IMR-90 (cell line): ENCODE measurements at regions not wholly inside any gene's neighbourhood (a gene's known extent, or its start where the extent isn't known, plus 50 kb on each side); places are given as distances from the start of the nearest gene placed in this dataset.

Experiments used
- ATAC-seq: fragments of 200-7000 bp; cut with Tn5 transposase; 2 replicates; pipeline ENCODE4 v1.9.1; 2020; ENCODE audit warnings: low read depth, mild to moderate bottlenecking, moderate library complexity
- BruUV-seq: library from RNA; stranded (reverse); fragments of 400-500 nt; replicated peaks from 2 replicates; lab custom pipeline; 2021; lab: Mats Ljungman, UMichigan
- CTCF ChIA-PET: fragments of 300-600 bp; formaldehyde crosslinking; extraction: SDS; loops from one replicate; lab custom pipeline; 2021; ENCODE audit warnings: antibody characterized with exemption; lab: Yijun Ruan, JAX
- POLR2A ChIA-PET: fragments of 300-600 bp; sonication (Branson Sonifier 250); formaldehyde crosslinking; loops from one replicate; lab custom pipeline; 2022; ENCODE audit warnings: antibody characterized with exemption; ENCODE audit not compliant: unreplicated experiment; lab: Charles Lee
- DNase-seq: peaks from one replicate; pipeline ENCODE4 v3.0.0; 2013
- H2AFZ ChIP-seq: replicated peaks from 2 replicates; pipeline ENCODE3; 2013; ENCODE audit warnings: low read length, mild to moderate bottlenecking; ENCODE audit not compliant: poor library complexity
- H2AK5ac ChIP-seq: 2 replicates; pipeline ENCODE4 v1.6.1; 2013; ENCODE audit warnings: low read depth, low read length, inconsistent platforms
- H2AK9ac ChIP-seq: replicated peaks from 2 replicates; pipeline ENCODE3; 2013; ENCODE audit warnings: mild to moderate bottlenecking, low read depth, low read length, moderate library complexity; ENCODE audit not compliant: poor library complexity
- H2BK120ac ChIP-seq: 2 replicates; pipeline ENCODE4 v1.6.1; 2013; ENCODE audit warnings: low read depth, low read length, inconsistent platforms
- H2BK15ac ChIP-seq: 3 replicates; pipeline ENCODE4 v1.6.1; 2013; ENCODE audit warnings: low read depth, low read length, inconsistent platforms
- H2BK20ac ChIP-seq: 2 replicates; pipeline ENCODE4 v1.6.1; 2013; ENCODE audit warnings: low read depth, mild to moderate bottlenecking, inconsistent platforms, low read length, moderate library complexity
- H2BK5ac ChIP-seq: 2 replicates; pipeline ENCODE4 v1.6.1; 2013; ENCODE audit warnings: mild to moderate bottlenecking, low read depth, low read length, inconsistent platforms; ENCODE audit not compliant: poor library complexity, severe bottlenecking
- H3K14ac ChIP-seq: replicated peaks from 2 replicates; pipeline ENCODE4 v1.6.1; 2013; ENCODE audit warnings: low read depth, low read length, inconsistent platforms
- H3K18ac ChIP-seq: 2 replicates; pipeline ENCODE4 v1.6.1; 2013; ENCODE audit warnings: low read depth, low read length, control low read depth
- H3K23ac ChIP-seq: 2 replicates; pipeline ENCODE4 v1.6.1; 2013; ENCODE audit warnings: low read depth, low read length, inconsistent platforms
- H3K27ac ChIP-seq: 2 replicates; pipeline ENCODE4 v1.5.1; 2013; ENCODE audit warnings: mild to moderate bottlenecking, control low read depth, low read length; ENCODE audit not compliant: insufficient read depth
- H3K27me3 ChIP-seq: 2 replicates; pipeline ENCODE4 v1.6.1; 2013; ENCODE audit warnings: low read length; ENCODE audit not compliant: control insufficient read depth, insufficient read depth
- H3K36me3 ChIP-seq: 2 replicates; pipeline ENCODE4 v1.6.1; 2013; ENCODE audit warnings: low read length, mixed read lengths; ENCODE audit not compliant: control insufficient read depth, insufficient read depth
- H3K4ac ChIP-seq: 2 replicates; pipeline ENCODE4 v1.6.1; 2013; ENCODE audit warnings: low read depth, low read length, inconsistent platforms
- H3K4me1 ChIP-seq: 2 replicates; pipeline ENCODE4 v1.6.1; 2013; ENCODE audit warnings: low read length, mixed read lengths; ENCODE audit not compliant: control insufficient read depth, insufficient read depth
- H3K4me2 ChIP-seq: 2 replicates; pipeline ENCODE4 v1.6.1; 2013; ENCODE audit warnings: low read depth, mild to moderate bottlenecking, control low read depth, low read length, moderate library complexity
- H3K4me3 ChIP-seq: 2 replicates; pipeline ENCODE4 v1.5.1; 2013; ENCODE audit warnings: low read depth, mild to moderate bottlenecking, control low read depth, low read length, moderate library complexity; ENCODE audit not compliant: insufficient read depth
- H3K56ac ChIP-seq: 2 replicates; pipeline ENCODE4 v1.6.1; 2013; ENCODE audit warnings: low read length, inconsistent platforms; ENCODE audit not compliant: insufficient read depth; ENCODE audit errors: extremely low read depth
- H3K79me1 ChIP-seq, 2 experiments: 2 replicates each; pipeline ENCODE4 v1.6.1; 2013; ENCODE audit warnings: low read length in 2 of 2, inconsistent platforms in 1 of 2, low read depth in 1 of 2
- H3K9ac ChIP-seq: 2 replicates; pipeline ENCODE4 v1.6.1; 2013; ENCODE audit warnings: low read depth, low read length, control low read depth
- H3K9me1 ChIP-seq: 2 replicates; pipeline ENCODE4 v1.6.1; 2013; ENCODE audit warnings: low read length, inconsistent platforms; ENCODE audit not compliant: insufficient read depth
- H3K9me3 ChIP-seq: 2 replicates; pipeline ENCODE4 v1.6.1; 2013; ENCODE audit warnings: low read length; ENCODE audit not compliant: control insufficient read depth, insufficient read depth
- H4K20me1 ChIP-seq: 2 replicates; pipeline ENCODE4 v1.6.1; 2013; ENCODE audit warnings: low read length, inconsistent platforms; ENCODE audit not compliant: insufficient read depth
- H4K5ac ChIP-seq: 2 replicates; pipeline ENCODE4 v1.6.1; 2013; ENCODE audit warnings: mild to moderate bottlenecking, low read depth, low read length, control low read depth
- H4K8ac ChIP-seq, 2 experiments: 2 replicates each; pipeline ENCODE4 v1.6.1; 2013; ENCODE audit warnings: low read depth in 2 of 2, low read length in 2 of 2, control low read depth in 1 of 2, inconsistent platforms in 1 of 2
- H4K91ac ChIP-seq: 2 replicates; pipeline ENCODE4 v1.6.1; 2013; ENCODE audit warnings: low read depth, low read length, inconsistent platforms; ENCODE audit not compliant: insufficient read depth
- CHD1 ChIP-seq: IDR thresholded peaks from 2 replicates; pipeline ENCODE4 v1.6.1; 2012; ENCODE audit warnings: low read depth, low read length, improper control_type of control experiment
- MXI1 ChIP-seq: IDR thresholded peaks from 2 replicates; pipeline ENCODE4 v1.6.1; 2012; ENCODE audit warnings: low read depth, mild to moderate bottlenecking, low read length, moderate library complexity, borderline replicate concordance
- SMC3 ChIP-seq: fragments of 150-350 bp; IDR thresholded peaks from 2 replicates; pipeline ENCODE4 v1.6.1; 2016; ENCODE audit warnings: low read depth, mild to moderate bottlenecking, antibody characterized with exemption, low read length, moderate library complexity
- WGBS, 2 experiments: methylation state at CpG; one replicate each; pipeline versions ENCODE4 v1.1.5 to v1.1.7; 2013; ENCODE audit warnings: missing lambda C conversion rate in 2 of 2; ENCODE audit not compliant: insufficient read length in 1 of 2; ENCODE audit errors: extremely low coverage in 2 of 2; 5-methylcytosine and 5-hydroxymethylcytosine counted together
- dilution Hi-C: fragments of 300-500 bp; cut with HindIII; formaldehyde crosslinking; loops from one replicate; pipeline ENCODE4 v1.14.3; 2018; ENCODE audit warnings: low sequenced_read_pairs; ENCODE audit not compliant: unreplicated experiment
- in situ Hi-C: fragments of 300-500 bp; cut with MboI; formaldehyde crosslinking; loops from 3 replicates; pipeline ENCODE4 v1.14.3; 2019; ENCODE audit warnings: low sequenced_read_pairs, inconsistent platforms, mixed read lengths
- intact Hi-C: fragments of 100-400 bp; cut with micrococcal nuclease; formaldehyde crosslinking; loops from 2 replicates; pipeline ENCODE4 v1.10.0; 2022
- TF ChIP-seq, protein P1 (sequence below): fragments of 150-350 bp; IDR thresholded peaks from 2 replicates; pipeline ENCODE4 v1.6.1; 2017; ENCODE audit warnings: mild to moderate bottlenecking, antibody characterized with exemption, low read length, low read depth

DNA sequence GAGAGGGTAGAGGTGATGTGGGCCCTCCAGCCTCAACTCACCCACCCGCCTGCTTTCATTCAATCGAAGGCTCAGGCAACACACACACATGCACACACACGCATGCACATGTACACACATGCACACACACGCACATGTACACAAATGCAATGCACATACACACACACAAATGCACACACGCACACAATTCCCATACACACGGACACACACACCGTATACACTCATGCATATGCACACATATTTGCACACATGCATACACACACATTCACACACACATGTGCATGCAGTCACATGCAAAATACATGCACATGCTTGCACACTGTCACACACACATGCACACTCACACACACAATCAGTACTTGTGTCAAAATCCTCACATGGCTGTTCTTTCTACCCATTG, 55.9 kb upstream of the SPACA7 start:
- Histone ChIP-seq H3K18ac (no peak overlapping the region), H2BK15ac (no peak overlapping the region), H4K5ac (no peak overlapping the region), H3K9ac (no peak overlapping the region), H4K8ac (no peak overlapping the region), H2BK5ac (no peak overlapping the region), H2AK5ac (no peak overlapping the region), H3K27me3 (no peaks in the 10 kb centered on the region), H2BK20ac (no peak overlapping the region), H4K20me1 (no peaks in the 10 kb centered on the region), H2BK120ac (no peak overlapping the region), H3K4me3 (no peak overlapping the region), H3K56ac (no peak overlapping the region), H3K4ac (no peak overlapping the region), H3K9me3 (peaks cover 50% of the 10 kb centered on the region), H3K79me1 (no peaks in the 10 kb centered on the region), H3K4me2 (no peak overlapping the region), H2AFZ (peak overlapping the region; percentile 32), H4K91ac (no peak overlapping the region), H3K27ac (no peak overlapping the region), H3K14ac (no peak overlapping the region), H2AK9ac (no peak overlapping the region), H3K36me3 (no peaks in the 10 kb centered on the region), H3K9me1 (no peaks in the 10 kb centered on the region), H3K23ac (no peak overlapping the region), H3K4me1 (no peaks in the 10 kb centered on the region)
- DNase-seq = no peak
- in situ Hi-C loops (no loop called here), dilution Hi-C loops (no loop called here), intact Hi-C loops (no loop called here)
- CTCF ChIA-PET = no interaction called here
- 80% methylated on average over 6 of the region's 7 CpGs; no CpG with 5 or more reads in 1 of the 2 experiments for WGBS, 2 experiments
- TF ChIP-seq MXI1 (no peak), CHD1 (no peak), SMC3 (no peak)
- TF ChIP-seq, protein P1, sequence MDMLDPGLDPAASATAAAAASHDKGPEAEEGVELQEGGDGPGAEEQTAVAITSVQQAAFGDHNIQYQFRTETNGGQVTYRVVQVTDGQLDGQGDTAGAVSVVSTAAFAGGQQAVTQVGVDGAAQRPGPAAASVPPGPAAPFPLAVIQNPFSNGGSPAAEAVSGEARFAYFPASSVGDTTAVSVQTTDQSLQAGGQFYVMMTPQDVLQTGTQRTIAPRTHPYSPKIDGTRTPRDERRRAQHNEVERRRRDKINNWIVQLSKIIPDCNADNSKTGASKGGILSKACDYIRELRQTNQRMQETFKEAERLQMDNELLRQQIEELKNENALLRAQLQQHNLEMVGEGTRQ = no peak
- POLR2A ChIA-PET = no interaction called here
- no TSS peak for BruUV-seq
- ATAC-seq = no peak
